Glutamatergic neuron (in vitro differentiated cells): ENCODE measurements at regions not wholly inside any gene's neighbourhood (a gene's known extent, or its start where the extent isn't known, plus 50 kb on each side); places are given as distances from the start of the nearest gene placed in this dataset.

Experiments used
- DNase-seq: peaks from one replicate; pipeline ENCODE4 v3.0.0; 2022
- H3K27ac Mint-ChIP-seq: one replicate; pipeline ENCODE4 v1.8.0; 2020; ENCODE audit warnings: mild to moderate bottlenecking, mixed read lengths, inconsistent platforms; ENCODE audit not compliant: unreplicated experiment
- H3K27me3 Mint-ChIP-seq: one replicate; pipeline ENCODE4 v1.8.0; 2020; ENCODE audit warnings: mild to moderate bottlenecking, moderate library complexity, mixed read lengths, inconsistent platforms; ENCODE audit not compliant: unreplicated experiment
- H3K36me3 Mint-ChIP-seq: one replicate; pipeline ENCODE4 v1.8.0; 2020; ENCODE audit warnings: mild to moderate bottlenecking, mixed read lengths, inconsistent platforms; ENCODE audit not compliant: unreplicated experiment
- H3K4me1 Mint-ChIP-seq: one replicate; pipeline ENCODE4 v1.8.0; 2020; ENCODE audit warnings: mild to moderate bottlenecking, low read depth, mixed read lengths, inconsistent platforms; ENCODE audit not compliant: unreplicated experiment
- H3K4me3 Mint-ChIP-seq: one replicate; pipeline ENCODE4 v1.8.0; 2020; ENCODE audit warnings: mild to moderate bottlenecking, mixed read lengths, inconsistent platforms; ENCODE audit not compliant: unreplicated experiment
- H3K9me3 Mint-ChIP-seq: one replicate; pipeline ENCODE4 v1.8.0; 2020; ENCODE audit warnings: mild to moderate bottlenecking, moderate library complexity, mixed read lengths, inconsistent platforms; ENCODE audit not compliant: unreplicated experiment
- CTCF ChIP-seq: fragments of 200-600 bp; sonication (generic); IDR thresholded peaks from one replicate; pipeline ENCODE4 v1.5.0; 2021; ENCODE audit not compliant: partially characterized antibody, unreplicated experiment

DNA sequence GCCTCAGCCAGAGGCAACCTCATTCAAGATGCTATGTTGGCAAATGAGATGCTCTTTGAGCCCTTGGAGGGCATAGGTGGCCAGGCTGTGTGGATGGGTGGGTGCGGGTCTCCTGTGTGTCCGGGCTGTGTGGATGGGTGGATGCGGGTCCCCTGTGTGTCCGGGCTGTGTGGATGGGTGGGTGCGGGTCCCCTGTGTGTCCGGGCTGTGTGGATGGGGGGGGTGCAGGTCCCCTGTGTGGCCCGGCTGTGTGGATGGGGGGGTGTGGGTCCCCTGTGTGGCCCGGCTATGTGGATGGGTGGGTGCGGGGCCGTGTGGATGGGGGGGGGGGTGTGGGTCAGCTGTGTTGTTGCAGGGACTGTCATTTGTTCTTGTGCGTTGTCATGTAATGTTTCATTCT, 136.6 kb upstream of the COL5A1 start:
- no peak for DNase-seq
- Mint-ChIP-seq H3K9me3 (peaks cover 1% of the 10 kb centered on the region), H3K27ac (no peak overlapping the region), H3K4me3 (no peak overlapping the region), H3K27me3 (no peaks in the 10 kb centered on the region), H3K4me1 (no peaks in the 10 kb centered on the region), H3K36me3 (no peaks in the 10 kb centered on the region)
- TF ChIP-seq CTCF, result no peak

GRCh38 chr9:134509281-134509680, 132.3 kb upstream of the COL5A1 start:
- Mint-ChIP-seq H3K27ac (no peak overlapping the region), H3K36me3 (no peaks in the 10 kb centered on the region), H3K9me3 (peaks cover 8% of the 10 kb centered on the region), H3K4me1 (no peaks in the 10 kb centered on the region), H3K4me3 (no peak overlapping the region), H3K27me3 (no peaks in the 10 kb centered on the region)
- DNase-seq, result no peak
- no peak for TF ChIP-seq CTCF

DNA sequence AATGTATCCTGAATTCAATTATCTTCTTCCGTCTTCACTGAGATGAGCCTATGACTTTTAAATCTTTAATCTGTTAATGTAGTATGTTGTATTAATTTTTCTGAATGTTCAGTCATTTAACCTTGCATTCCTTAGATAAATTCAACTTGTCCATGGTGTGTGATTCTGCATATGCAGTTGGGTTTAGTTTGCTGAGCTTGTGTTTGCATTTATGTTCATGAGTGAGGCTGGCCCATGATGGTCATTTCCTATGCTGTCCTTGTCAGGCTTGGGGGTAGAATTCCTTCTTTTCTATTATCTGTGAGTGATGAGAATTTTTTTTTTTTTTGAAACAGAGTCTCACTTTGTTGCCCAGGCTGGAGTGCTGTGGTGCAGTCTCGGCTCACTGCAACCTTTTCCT, 131.8 kb upstream of the COL5A1 start:
- DNase-seq, result no peak
- TF ChIP-seq CTCF, result no peak
- Mint-ChIP-seq H3K9me3 (peaks cover 10% of the 10 kb centered on the region), H3K27ac (no peak overlapping the region), H3K4me3 (no peak overlapping the region), H3K4me1 (no peaks in the 10 kb centered on the region), H3K36me3 (no peaks in the 10 kb centered on the region), H3K27me3 (no peaks in the 10 kb centered on the region)

- no peaks in the 10 kb centered on the region for H3K27me3 Mint-ChIP-seq
- DNase-seq, result no peak
- H3K9me3 Mint-ChIP-seq, result peaks cover 10% of the 10 kb centered on the region
- no peak overlapping the region for H3K27ac Mint-ChIP-seq
- no peaks in the 10 kb centered on the region for H3K4me1 Mint-ChIP-seq
- no peak for TF ChIP-seq CTCF
- H3K4me3 Mint-ChIP-seq, result no peak overlapping the region
- H3K36me3 Mint-ChIP-seq, result peaks cover 4% of the 10 kb centered on the region
These were observed 127.1 kb upstream of the COL5A1 start for GRCh38 chr9:134514503-134514902.

DNA sequence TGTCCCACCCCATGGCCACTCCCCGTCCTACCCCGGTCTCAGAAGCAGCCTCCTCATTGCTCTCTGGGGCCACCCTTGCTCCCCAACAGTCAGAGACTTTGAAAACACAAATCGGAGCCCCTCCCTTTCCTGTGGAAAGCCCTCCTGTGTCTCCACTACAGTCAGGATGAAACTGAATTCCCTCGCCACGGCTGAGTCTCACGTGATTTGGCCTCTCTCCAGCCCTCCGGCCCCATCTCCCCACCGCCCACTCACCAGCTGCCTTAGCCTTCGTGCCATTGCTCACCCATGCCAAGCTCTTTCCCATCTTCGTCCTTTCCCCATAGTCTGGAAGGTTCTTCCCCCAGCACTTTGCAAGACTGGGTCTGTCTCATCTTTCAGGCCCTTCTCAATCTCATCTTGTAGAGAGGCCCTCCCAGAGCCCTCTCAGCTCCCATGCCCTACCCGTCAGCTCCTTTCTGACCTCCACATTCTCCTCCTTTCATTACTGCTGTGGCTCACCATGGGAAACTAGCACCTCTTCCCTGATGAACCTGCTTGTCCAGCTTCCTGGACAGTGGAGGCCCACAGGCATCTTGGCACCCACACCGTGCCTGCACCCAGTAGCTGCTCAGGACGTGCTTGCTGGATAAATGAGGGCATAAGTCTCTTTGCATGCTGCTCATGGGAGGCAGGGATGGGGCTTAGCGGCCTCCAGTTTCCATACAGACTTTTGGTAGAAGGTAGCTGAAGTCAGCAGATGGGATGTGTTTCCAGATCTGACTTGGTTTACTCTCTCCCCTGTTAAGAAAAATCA, 126.4 kb upstream of the COL5A1 start:
- Mint-ChIP-seq H3K27ac (no peak overlapping the region), H3K36me3 (peaks cover 4% of the 10 kb centered on the region), H3K4me3 (no peak overlapping the region), H3K9me3 (peaks cover 10% of the 10 kb centered on the region), H3K4me1 (no peaks in the 10 kb centered on the region), H3K27me3 (no peaks in the 10 kb centered on the region)
- no peak for TF ChIP-seq CTCF
- no peak for DNase-seq
